ENCODE measurements at regions not wholly inside any gene's neighbourhood (a gene's known extent, or its start where the extent isn't known, plus 50 kb on each side); places are given as distances from the start of the nearest gene placed in this dataset.

GRCh38 chr7:144936314-144936713 is 100.5 kb upstream of the TPK1 start:
- TF ChIP-seq CTCF (IDR thresholded peaks at IDR 0.05 in 8 of 11, conservative IDR thresholded peaks at IDR 0.05 in 3 of 11) (no peak), POLR2A (IDR thresholded peaks at IDR 0.05) (no peak)
